IPS-NIHi11 (cell line): ENCODE measurements at regions not wholly inside any gene's neighbourhood (a gene's known extent, or its start where the extent isn't known, plus 50 kb on each side); places are given as distances from the start of the nearest gene placed in this dataset.

Experiments
- DNase-seq: peaks from one replicate; pipeline ENCODE4 v3.0.0; 2012; ENCODE audit warnings: mixed read lengths, low spot score

DNA sequence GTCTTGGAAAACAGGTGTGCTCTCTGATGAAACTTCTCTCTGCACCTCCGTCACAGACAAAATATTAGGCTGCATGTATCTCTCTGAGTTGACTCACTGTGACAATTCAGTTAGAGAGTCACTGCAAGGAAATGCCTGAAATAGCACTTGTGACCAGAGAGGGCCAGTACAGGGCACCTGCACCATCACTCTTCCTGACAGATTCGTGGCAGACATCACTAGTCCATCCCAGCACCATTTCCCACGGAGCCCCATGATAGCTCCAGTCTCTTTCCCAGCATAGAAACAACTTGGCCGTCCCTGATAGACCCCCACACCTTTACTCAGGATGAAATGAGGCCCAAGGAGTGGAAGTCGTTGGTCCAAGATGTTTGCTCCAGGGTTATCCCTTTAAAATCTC is 73.3 kb upstream of the ISX start:
- DNase-seq = no peak

DNA sequence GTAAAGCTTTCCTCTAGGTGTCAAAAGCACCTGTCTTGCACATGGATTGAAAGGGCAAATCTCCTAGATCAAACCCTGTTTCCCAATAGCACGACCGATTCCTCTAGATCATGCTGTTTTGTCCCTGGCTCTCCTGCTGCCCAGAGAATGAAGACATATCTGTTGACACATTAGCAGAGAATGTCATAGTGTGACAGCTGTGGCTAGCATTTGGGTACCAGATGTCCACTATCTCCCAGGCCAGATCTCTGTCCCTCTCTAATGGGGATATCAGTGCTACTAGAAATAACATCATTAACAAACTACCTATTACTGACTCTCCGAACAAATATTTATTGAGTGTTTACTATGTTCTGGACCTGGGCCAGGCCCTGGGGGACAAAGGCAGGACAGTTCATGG is 72.4 kb upstream of the ISX start:
- DNase-seq = no peak

DNA sequence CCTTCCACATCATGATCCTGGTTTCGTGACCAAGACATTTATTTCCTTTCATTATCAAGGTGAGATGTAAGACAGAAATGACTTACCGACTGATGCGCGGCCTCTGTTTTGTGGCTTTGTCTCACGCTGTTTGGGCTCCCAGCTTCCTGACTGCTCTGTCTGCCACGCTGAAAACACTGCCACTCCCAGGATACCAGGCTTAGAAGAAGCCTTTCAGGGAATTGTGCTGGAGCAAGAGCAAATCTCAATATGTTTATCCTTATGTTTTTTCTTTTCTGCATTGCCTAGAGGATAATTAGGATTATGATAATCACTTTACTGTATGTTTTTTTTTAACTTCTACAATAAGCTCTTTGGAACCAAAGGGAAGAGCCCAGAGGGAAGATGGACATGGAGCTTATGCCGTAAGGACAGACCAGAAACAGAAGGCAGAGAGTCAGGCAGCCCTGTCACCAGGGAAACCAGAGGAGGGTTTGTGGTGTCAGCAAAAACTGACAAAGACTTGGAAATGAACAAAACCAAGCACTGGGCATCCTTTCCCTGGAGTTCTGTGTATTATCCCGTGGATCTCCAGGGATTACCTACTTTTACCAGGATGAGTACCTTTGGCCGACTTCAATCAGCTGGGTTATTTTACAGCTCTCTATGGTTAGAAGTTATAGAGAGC is 68.2 kb upstream of the ISX start:
- DNase-seq = no peak

DNA sequence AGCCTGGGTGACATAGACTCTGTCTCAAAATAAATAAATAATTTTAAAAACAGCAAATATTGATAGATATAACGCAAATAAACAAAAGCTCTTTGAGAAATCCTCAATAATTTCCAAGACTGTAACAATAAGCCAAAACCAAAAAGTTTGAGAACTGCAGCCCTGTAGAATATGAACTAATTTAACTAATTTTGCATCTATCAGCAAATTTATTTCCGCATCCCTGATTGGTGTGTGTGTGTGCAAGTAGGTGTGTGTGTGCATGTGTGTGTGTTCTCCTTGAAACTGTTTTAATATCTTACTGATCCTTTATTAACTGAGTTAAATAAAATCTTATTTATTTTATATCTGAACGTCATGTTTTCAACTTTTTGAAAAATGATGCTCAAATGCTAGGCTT is 67.0 kb upstream of the ISX start:
- no peak for DNase-seq

DNA sequence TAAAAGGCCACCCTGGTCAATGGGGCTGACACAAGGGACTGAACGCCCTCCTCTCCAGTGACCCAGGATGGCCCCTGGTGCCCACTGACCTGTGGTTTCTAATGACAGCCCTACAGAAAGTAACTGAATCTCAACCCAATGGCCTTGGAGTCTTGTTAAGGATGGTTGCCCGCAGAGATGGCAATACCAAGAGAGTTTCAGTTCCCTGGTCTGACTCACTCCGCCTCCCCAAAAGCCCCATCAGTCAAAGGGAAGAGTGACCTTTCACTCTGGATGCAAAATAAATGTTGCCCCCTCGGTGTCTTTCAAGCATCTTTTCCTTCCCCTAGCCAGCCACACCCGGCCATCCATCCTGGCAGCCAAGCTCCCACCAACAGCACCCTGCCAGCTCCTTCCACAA is 57.7 kb upstream of the ISX start:
- DNase-seq = no peak

DNA sequence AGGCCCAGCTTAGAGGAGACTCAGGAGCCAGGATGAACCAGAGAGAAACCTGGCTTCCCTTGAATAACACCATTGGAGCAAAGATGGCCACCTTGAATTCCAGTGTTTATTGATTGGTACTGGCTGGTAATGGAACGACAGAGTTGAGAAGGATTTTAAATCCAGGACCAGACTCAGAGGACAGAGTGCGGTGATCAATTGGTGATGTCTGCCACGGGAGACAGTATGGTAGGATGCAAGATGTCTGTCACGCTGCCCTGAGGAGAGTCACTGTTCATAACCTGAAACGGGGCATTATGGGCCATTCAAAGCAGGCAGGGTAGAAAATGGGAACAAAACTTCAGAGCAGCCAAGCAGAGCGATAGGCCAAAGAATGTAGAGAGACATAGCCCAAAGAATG is 55.4 kb upstream of the ISX start:
- no peak for DNase-seq

DNA sequence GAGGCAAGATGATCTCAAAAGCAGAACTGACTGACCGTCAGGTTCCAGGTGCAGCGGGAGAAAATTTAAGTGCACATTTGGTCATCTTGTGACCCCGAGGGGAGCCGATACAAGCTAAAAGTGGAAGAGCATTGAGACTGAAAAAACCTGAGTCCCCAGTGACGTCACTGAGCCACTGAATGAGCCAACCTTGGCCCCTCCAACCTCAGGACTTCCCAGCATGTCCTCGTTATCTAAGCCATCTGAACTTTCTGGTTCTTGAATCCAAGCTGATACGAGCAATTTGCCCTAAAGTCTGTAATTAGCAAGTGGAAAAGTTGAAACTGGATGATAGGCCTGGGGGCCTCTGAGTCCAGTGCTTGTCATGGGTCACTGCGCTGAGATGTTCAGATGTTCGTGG is 51.1 kb upstream of the ISX start:
- DNase-seq = no peak
